HG02884 (cell line): ENCODE measurements at regions not wholly inside any gene's neighbourhood (a gene's known extent, or its start where the extent isn't known, plus 50 kb on each side); places are given as distances from the start of the nearest gene placed in this dataset.
A peak's percentile ranks its signal among the peaks of the same experiment; 100 is the strongest.
"Not testable (repeated sequence)": the region's sequence is repeated elsewhere in the genome, so short reads cannot be mapped to it uniquely, and the experiment has no call there.

ENCODE experiments used
- ATAC-seq: cut with Tn5 transposase; IDR thresholded peaks from one replicate; pipeline ENCODE4 v1.9.1; 2021; ENCODE audit warnings: mild to moderate bottlenecking, moderate library complexity; ENCODE audit not compliant: unreplicated experiment

- ATAC-seq = no peak
These were observed 159.6 kb upstream of the STK32A start for GRCh38 chr5:147075187-147075586.

GRCh38 chr5:147080391-147080790 lies 154.4 kb upstream of the STK32A start:
- no peak for ATAC-seq

GRCh38 chr5:147081311-147081764 lies 153.5 kb upstream of the STK32A start:
- ATAC-seq = no peak

GRCh38 chr5:147084702-147085101 lies 150.1 kb upstream of the STK32A start:
- no peak for ATAC-seq

- ATAC-seq = no peak
These were observed 149.4 kb upstream of the STK32A start for GRCh38 chr5:147085409-147085808.

- no peak for ATAC-seq
These were observed 142.8 kb upstream of the STK32A start for GRCh38 chr5:147092044-147092443.

- ATAC-seq = no peak
These were observed 141.7 kb upstream of the STK32A start for GRCh38 chr5:147093138-147093537.

- no peak for ATAC-seq
These were observed 139.1 kb upstream of the STK32A start for GRCh38 chr5:147095740-147096139.

GRCh38 chr5:147098233-147098790 lies 136.5 kb upstream of the STK32A start:
- ATAC-seq = peak; percentile 59

- ATAC-seq = no peak
These were observed 133.0 kb upstream of the STK32A start for GRCh38 chr5:147101659-147102369.

- ATAC-seq = no peak
These were observed 121.9 kb upstream of the STK32A start for GRCh38 chr5:147112899-147113298.

GRCh38 chr5:147113967-147114366 lies 120.9 kb upstream of the STK32A start:
- no peak for ATAC-seq

- not testable (repeated sequence) for ATAC-seq
These were observed 95.1 kb upstream of the STK32A start for GRCh38 chr5:147139759-147140158.

GRCh38 chr5:147140558-147140957 lies 94.3 kb upstream of the STK32A start:
- ATAC-seq = no peak

GRCh38 chr5:147141580-147141979 lies 93.2 kb upstream of the STK32A start:
- not testable (repeated sequence) for ATAC-seq

- no peak for ATAC-seq
These were observed 91.6 kb upstream of the STK32A start for GRCh38 chr5:147143215-147143614.

- ATAC-seq = no peak
These were observed 89.5 kb upstream of the STK32A start for GRCh38 chr5:147145328-147145727.

GRCh38 chr5:147148715-147149114 lies 86.1 kb upstream of the STK32A start:
- no peak for ATAC-seq

GRCh38 chr5:147152086-147152485 lies 82.7 kb upstream of the STK32A start:
- no peak for ATAC-seq

GRCh38 chr5:147154809-147155208 lies 80.0 kb upstream of the STK32A start:
- ATAC-seq = no peak

GRCh38 chr5:147156012-147156411 lies 78.8 kb upstream of the STK32A start:
- ATAC-seq = no peak

GRCh38 chr5:147160902-147161700 lies 73.7 kb upstream of the STK32A start:
- ATAC-seq = no peak
